H1 (cell line): ENCODE measurements at regions not wholly inside any gene's neighbourhood (a gene's known extent, or its start where the extent isn't known, plus 50 kb on each side); places are given as distances from the start of the nearest gene placed in this dataset.

Experiments
- CTCF ChIA-PET: fragments of 300-600 bp; sonication (Branson Sonifier 250); formaldehyde crosslinking; loops from one replicate; lab custom pipeline; 2021; ENCODE audit not compliant: partially characterized antibody; lab: Charles Lee
- POLR2A ChIA-PET: fragments of 300-600 bp; sonication (Branson Sonifier 250); formaldehyde crosslinking; loops from one replicate; lab custom pipeline; 2021; ENCODE audit warnings: inconsistent platforms; ENCODE audit not compliant: partially characterized antibody; lab: Charles Lee
- DNase-seq, 2 experiments: peaks; one replicate each; pipeline versions ENCODE4 v3.0.0 to v3.0.0-alpha.2; 2010 to 2022; ENCODE audit warnings: low spot score in 2 of 2, low read depth in 1 of 2, mixed read lengths in 1 of 2
- FAIRE-seq: peaks from 2 replicates; lab custom pipeline; 2011; peaks lifted over from hg19 to GRCh38; lab: Jason Lieb, UNC
- H2AFZ ChIP-seq: 2 replicates; pipeline ENCODE4 v1.8.1; 2012; ENCODE audit warnings: low read length, inconsistent platforms
- H2AK5ac ChIP-seq: 2 replicates; pipeline ENCODE4 v1.6.1; 2013; ENCODE audit warnings: low read depth, low read length
- H2BK120ac ChIP-seq: replicated peaks from 2 replicates; pipeline ENCODE3; 2013; ENCODE audit warnings: low read depth, low read length, inconsistent platforms
- H2BK12ac ChIP-seq: 2 replicates; pipeline ENCODE4 v1.6.1; 2013; ENCODE audit warnings: low read depth, low read length
- H2BK15ac ChIP-seq: 2 replicates; pipeline ENCODE4 v1.6.1; 2013; ENCODE audit warnings: low read length
- H2BK20ac ChIP-seq: 2 replicates; pipeline ENCODE4 v1.6.1; 2013; ENCODE audit warnings: low read length
- H2BK5ac ChIP-seq: 2 replicates; pipeline ENCODE4 v1.6.1; 2013; ENCODE audit warnings: low read depth, low read length
- H3K14ac ChIP-seq: 2 replicates; pipeline ENCODE4 v1.6.1; 2013; ENCODE audit warnings: inconsistent platforms; ENCODE audit not compliant: insufficient read length
- H3K18ac ChIP-seq: 2 replicates; pipeline ENCODE4 v1.6.1; 2013; ENCODE audit warnings: low read length; ENCODE audit errors: extremely low read depth
- H3K23ac ChIP-seq: 2 replicates; pipeline ENCODE4 v1.6.1; 2013; ENCODE audit warnings: inconsistent platforms; ENCODE audit not compliant: insufficient read length
- H3K23me2 ChIP-seq: 2 replicates; pipeline ENCODE4 v1.6.1; 2013; ENCODE audit warnings: low read depth, low read length
- H3K27ac ChIP-seq: 2 replicates; pipeline ENCODE4 v1.6.1; 2011; ENCODE audit warnings: low read depth, low read length, inconsistent platforms
- H3K27me3 ChIP-seq, 4 experiments: replicated peaks in 1 of 4; 1 replicate in 1 of 4; 2 replicates in 3 of 4; pipeline versions ENCODE4 v1.6.1 to v1.8.1; 2011 to 2013; ENCODE audit warnings: low read length in 3 of 4, mild to moderate bottlenecking in 3 of 4, inconsistent platforms in 2 of 4, mixed read lengths in 2 of 4, moderate library complexity in 1 of 4; ENCODE audit not compliant: control insufficient read depth in 3 of 4, insufficient read depth in 3 of 4; ENCODE audit errors: extremely low read depth in 1 of 4
- H3K36me3 ChIP-seq, 4 experiments: 2 replicates each; pipeline versions ENCODE4 v1.6.1 to v1.8.1; 2011 to 2013; ENCODE audit warnings: mild to moderate bottlenecking in 4 of 4, low read length in 3 of 4, moderate library complexity in 2 of 4, control low read depth in 1 of 4, inconsistent platforms in 1 of 4; ENCODE audit not compliant: insufficient read depth in 4 of 4, control insufficient read depth in 2 of 4
- H3K4ac ChIP-seq: replicated peaks from 2 replicates; pipeline ENCODE3; 2013; ENCODE audit warnings: low read length, low read depth, mixed read lengths, inconsistent platforms; ENCODE audit not compliant: insufficient read length
- H3K4me1 ChIP-seq, 4 experiments: replicated peaks in 1 of 4; 1 replicate in 1 of 4; 2 replicates in 3 of 4; pipeline versions ENCODE4 v1.6.1 to v1.8.1; 2011 to 2013; ENCODE audit warnings: low read length in 3 of 4, inconsistent platforms in 2 of 4, mixed read lengths in 1 of 4; ENCODE audit not compliant: insufficient read depth in 4 of 4, control insufficient read depth in 3 of 4
- H3K4me2 ChIP-seq, 2 experiments: 2 replicates each; pipeline versions ENCODE4 v1.6.1 to v1.8.1; 2011 to 2013; ENCODE audit warnings: low read depth in 2 of 2, low read length in 2 of 2, control low read depth in 1 of 2, inconsistent platforms in 1 of 2, mild to moderate bottlenecking in 1 of 2; ENCODE audit not compliant: insufficient read depth in 1 of 2
- H3K4me3 ChIP-seq, 4 experiments: fragments of 200-600, 300-600 bp in 1 of 4; sonication (generic), shearing (Covaris generic), sonication (Bioruptor Twin) in 1 of 4; 2 replicates each; pipeline versions ENCODE4 v1.5.1 to v1.8.1; 2011 to 2016; ENCODE audit warnings: low read length in 4 of 4, low read depth in 3 of 4, control low read depth in 2 of 4, inconsistent platforms in 2 of 4, mild to moderate bottlenecking in 2 of 4, mixed read lengths in 1 of 4, moderate library complexity in 1 of 4; ENCODE audit not compliant: insufficient read depth in 2 of 4; ENCODE audit errors: extremely low read depth in 1 of 4
- H3K56ac ChIP-seq: replicated peaks from 2 replicates; pipeline ENCODE3; 2013; ENCODE audit warnings: low read depth, mild to moderate bottlenecking, mixed read lengths, low read length, inconsistent platforms; ENCODE audit not compliant: insufficient read length
- H3K79me1 ChIP-seq: 2 replicates; pipeline ENCODE4 v1.6.1; 2013; ENCODE audit warnings: low read depth, low read length, control low read depth
- H3K79me2 ChIP-seq, 2 experiments: 2 replicates each; pipeline versions ENCODE4 v1.6.1 to v1.8.1; 2012 to 2013; ENCODE audit warnings: low read length in 2 of 2, mild to moderate bottlenecking in 2 of 2, inconsistent platforms in 1 of 2; ENCODE audit not compliant: insufficient read depth in 2 of 2, control insufficient read depth in 1 of 2
- H3K9ac ChIP-seq, 4 experiments: replicated peaks in 1 of 4; 1 replicate in 1 of 4; 2 replicates in 3 of 4; pipeline versions ENCODE4 v1.6.1 to v1.8.1; 2011 to 2013; ENCODE audit warnings: low read depth in 3 of 4, low read length in 3 of 4, control low read depth in 2 of 4, mild to moderate bottlenecking in 2 of 4, moderate library complexity in 2 of 4, inconsistent platforms in 1 of 4; ENCODE audit errors: extremely low read depth in 1 of 4
- H3K9me3 ChIP-seq, 2 experiments: 2 replicates each; pipeline versions ENCODE4 v1.6.1 to v1.8.1; 2012 to 2013; ENCODE audit warnings: mild to moderate bottlenecking in 2 of 2, moderate library complexity in 2 of 2, control low read depth in 1 of 2, inconsistent platforms in 1 of 2, low read depth in 1 of 2, low read length in 1 of 2, mixed read lengths in 1 of 2; ENCODE audit not compliant: insufficient read depth in 2 of 2
- H4K20me1 ChIP-seq, 2 experiments: replicated peaks in 1 of 2; 2 replicates each; pipeline versions ENCODE3 to v1.8.1; 2011 to 2013; ENCODE audit warnings: inconsistent platforms in 2 of 2, low read length in 2 of 2, mild to moderate bottlenecking in 1 of 2; ENCODE audit not compliant: insufficient read depth in 2 of 2, control insufficient read depth in 1 of 2
- H4K5ac ChIP-seq: 2 replicates; pipeline ENCODE4 v1.6.1; 2013; ENCODE audit warnings: low read length, low read depth, mixed read lengths, inconsistent platforms; ENCODE audit not compliant: insufficient read length
- H4K8ac ChIP-seq: 2 replicates; pipeline ENCODE4 v1.8.0; 2013; ENCODE audit warnings: mild to moderate bottlenecking, moderate library complexity, low read length, inconsistent platforms; ENCODE audit not compliant: insufficient read depth; ENCODE audit errors: extremely low read depth
- H4K91ac ChIP-seq: replicated peaks from 2 replicates; pipeline ENCODE3; 2013; ENCODE audit warnings: low read length, mixed read lengths, inconsistent platforms; ENCODE audit not compliant: insufficient read length
- BACH1 ChIP-seq: IDR thresholded peaks from 2 replicates; pipeline ENCODE4 v1.6.1; 2012; ENCODE audit warnings: low read length, improper control_type of control experiment
- CHD2 ChIP-seq: IDR thresholded peaks from 2 replicates; pipeline ENCODE4 v1.6.1; 2012; ENCODE audit warnings: low read length, improper control_type of control experiment
- EGR1 ChIP-seq: IDR thresholded peaks from 2 replicates; pipeline ENCODE4 v1.6.1; 2011; ENCODE audit warnings: low read depth, low read length, borderline replicate concordance
- HDAC6 ChIP-seq: IDR thresholded peaks from one replicate; pipeline ENCODE4 v1.7.1; 2012; ENCODE audit warnings: low read depth, mild to moderate bottlenecking, inconsistent platforms, low read length, moderate library complexity
- JUN ChIP-seq: IDR thresholded peaks from 2 replicates; pipeline ENCODE4 v1.6.1; 2011; ENCODE audit warnings: low read depth, mild to moderate bottlenecking, improper control_type of control experiment, low read length
- KDM1A ChIP-seq: fragments of 200-600, 300-600 bp; sonication (generic); IDR thresholded peaks from 2 replicates; pipeline ENCODE4 v1.7.1; 2016; ENCODE audit warnings: mild to moderate bottlenecking, low read length, borderline replicate concordance
- MAFK ChIP-seq: IDR thresholded peaks from 2 replicates; pipeline ENCODE4 v1.6.1; 2012; ENCODE audit warnings: low read depth, mild to moderate bottlenecking, improper control_type of control experiment, low read length
- NRF1 ChIP-seq: IDR thresholded peaks from 2 replicates; pipeline ENCODE4 v1.6.1; 2011; ENCODE audit warnings: mild to moderate bottlenecking, low read depth, low read length, improper control_type of control experiment
- PHF8 ChIP-seq: fragments of 200-600 bp; sonication (generic); conservative IDR thresholded peaks from 2 replicates; pipeline ENCODE4 v1.7.1; 2012; ENCODE audit warnings: low read depth, mild to moderate bottlenecking, inconsistent platforms, low read length, moderate library complexity
- POLR2AphosphoS5 ChIP-seq: IDR thresholded peaks from 2 replicates; pipeline ENCODE4 v1.6.1; 2011; ENCODE audit warnings: low read depth, low read length
- SIRT6 ChIP-seq: IDR thresholded peaks from one replicate; pipeline ENCODE4 v1.7.1; 2012; ENCODE audit warnings: low read length, inconsistent platforms
- SP1 ChIP-seq: IDR thresholded peaks from 2 replicates; pipeline ENCODE4 v1.6.1; 2011; ENCODE audit warnings: low read depth, low read length
- TBP ChIP-seq: IDR thresholded peaks from 2 replicates; pipeline ENCODE4 v1.6.1; 2011; ENCODE audit warnings: low read depth, low read length, improper control_type of control experiment
- ZNF274 ChIP-seq: IDR thresholded peaks from 2 replicates; pipeline ENCODE4 v1.7.0; 2012; ENCODE audit warnings: low read length, borderline replicate concordance; ENCODE audit errors: extremely low read depth
- WGBS, 2 experiments: shearing (Covaris generic) in 1 of 2; methylation state at CpG; one replicate each; pipeline versions ENCODE4 v1.1.6 to v1.1.7; 2013 to 2015; ENCODE audit warnings: low lambda C conversion rate in 2 of 2, mixed read lengths in 2 of 2, inconsistent platforms in 1 of 2, low coverage in 1 of 2, missing lambda C conversion rate in 1 of 2; ENCODE audit not compliant: insufficient replicate concordance in 2 of 2, insufficient coverage in 1 of 2, insufficient read length in 1 of 2; ENCODE audit errors: extremely low coverage in 1 of 2, missing lambda C conversion rate in 1 of 2; 5-methylcytosine and 5-hydroxymethylcytosine counted together
- TF ChIP-seq, protein P1 (sequence below): IDR thresholded peaks from 2 replicates; pipeline ENCODE4 v1.6.1; 2012; ENCODE audit warnings: low read length, inconsistent platforms

DNA sequence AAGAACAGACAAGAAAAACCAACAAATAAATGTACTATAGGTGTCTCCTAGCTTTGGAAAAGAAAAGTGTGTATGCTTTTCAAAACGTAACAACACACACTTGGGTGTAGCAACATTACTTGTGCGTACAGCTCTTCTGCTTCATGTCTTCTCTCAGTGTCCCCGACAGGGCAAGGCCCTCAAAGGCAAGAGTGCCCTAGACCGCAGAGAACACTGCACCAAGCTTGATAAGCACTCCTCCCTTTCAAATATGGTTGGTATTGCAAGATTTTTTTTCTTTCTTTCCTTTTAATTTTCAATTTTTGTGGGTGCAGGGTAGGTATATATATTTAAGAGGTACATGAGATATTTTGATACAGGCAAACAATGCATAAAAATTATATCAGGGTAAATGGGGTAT lies 106.8 kb downstream of the EIF4E start:
- no peaks in the 10 kb centered on the region; the same call in 1 of the 2 replicates for H3K23me2 ChIP-seq
- H3K4ac ChIP-seq: no peak overlapping the region
- no peak overlapping the region for H4K8ac ChIP-seq
- H3K9me3 ChIP-seq: peaks cover 0 to 3% of the 10 kb centered on the region in 2 experiments; a peak in 2 of 4 replicates
- H3K9ac ChIP-seq: no peak overlapping the region; a peak in 1 of 7 replicates
- H3K4me2 ChIP-seq: no peak overlapping the region
- no peak overlapping the region for H2BK120ac ChIP-seq
- no peak overlapping the region for H3K27ac ChIP-seq
- ChIA-PET CTCF (interaction anchor here (0.8 to 1.0 kb wide), 3 partner anchors 13 to 766 kb away, joined by 3 read pairs; no protein-coding TSS in a partner anchor), POLR2A (no interaction called here)
- no peak overlapping the region for H4K91ac ChIP-seq
- DNase-seq: no peak
- no peaks in the 10 kb centered on the region for H3K79me2 ChIP-seq
- no peak for FAIRE-seq
- no peak overlapping the region for H2AFZ ChIP-seq
- H3K27me3 ChIP-seq: no peaks in the 10 kb centered on the region
- H2BK15ac ChIP-seq: no peak overlapping the region
- H3K18ac ChIP-seq: no peak overlapping the region
- H3K56ac ChIP-seq: no peak overlapping the region
- no peak overlapping the region for H2BK5ac ChIP-seq
- H2AK5ac ChIP-seq: no peak overlapping the region
- no peak overlapping the region for H3K4me3 ChIP-seq
- no peak overlapping the region for H2BK20ac ChIP-seq
- no peak overlapping the region for H3K14ac ChIP-seq
- no peak overlapping the region for H3K23ac ChIP-seq
- no peaks in the 10 kb centered on the region for H3K4me1 ChIP-seq
- no peak overlapping the region for H2BK12ac ChIP-seq
- no peak overlapping the region for H4K5ac ChIP-seq
- no peaks in the 10 kb centered on the region for H4K20me1 ChIP-seq
- 96% methylated on average over 4 of the region's 4 CpGs; no CpG with 5 or more reads in 1 of the 2 experiments for WGBS, 2 experiments
- no peaks in the 10 kb centered on the region for H3K79me1 ChIP-seq
- no peaks in the 10 kb centered on the region; a peak in 1 of 8 replicates for H3K36me3 ChIP-seq
- TF ChIP-seq NRF1: no peak
- no peak for TF ChIP-seq POLR2AphosphoS5
- no peak for TF ChIP-seq CHD2
- no peak for TF ChIP-seq EGR1
- TF ChIP-seq SIRT6: no peak
- TF ChIP-seq SP1: no peak
- TF ChIP-seq PHF8: no peak
- no peak for TF ChIP-seq MAFK
- TF ChIP-seq HDAC6: no peak
- TF ChIP-seq, protein P1, sequence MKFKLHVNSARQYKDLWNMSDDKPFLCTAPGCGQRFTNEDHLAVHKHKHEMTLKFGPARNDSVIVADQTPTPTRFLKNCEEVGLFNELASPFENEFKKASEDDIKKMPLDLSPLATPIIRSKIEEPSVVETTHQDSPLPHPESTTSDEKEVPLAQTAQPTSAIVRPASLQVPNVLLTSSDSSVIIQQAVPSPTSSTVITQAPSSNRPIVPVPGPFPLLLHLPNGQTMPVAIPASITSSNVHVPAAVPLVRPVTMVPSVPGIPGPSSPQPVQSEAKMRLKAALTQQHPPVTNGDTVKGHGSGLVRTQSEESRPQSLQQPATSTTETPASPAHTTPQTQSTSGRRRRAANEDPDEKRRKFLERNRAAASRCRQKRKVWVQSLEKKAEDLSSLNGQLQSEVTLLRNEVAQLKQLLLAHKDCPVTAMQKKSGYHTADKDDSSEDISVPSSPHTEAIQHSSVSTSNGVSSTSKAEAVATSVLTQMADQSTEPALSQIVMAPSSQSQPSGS: no peak
- no peak for TF ChIP-seq TBP
- no peak for TF ChIP-seq KDM1A
- no peak for TF ChIP-seq BACH1
- TF ChIP-seq JUN: no peak
- no peak for TF ChIP-seq ZNF274
